ENCODE measurements at regions not wholly inside any gene's neighbourhood (a gene's known extent, or its start where the extent isn't known, plus 50 kb on each side); places are given as distances from the start of the nearest gene placed in this dataset.
A peak's percentile ranks its signal among the peaks of the same experiment; 100 is the strongest.

GRCh38 chr13:78215458-78216108 lies 297.0 kb upstream of the EDNRB start:
- DNase-seq = no peak

GRCh38 chr13:78201411-78201810 lies 282.8 kb upstream of the EDNRB start:
- no peak for DNase-seq

GRCh38 chr13:78198821-78199220 lies 280.2 kb upstream of the EDNRB start:
- DNase-seq = no peak

GRCh38 chr13:78198419-78198818 lies 279.8 kb upstream of the EDNRB start:
- DNase-seq = no peak

GRCh38 chr13:78197231-78197630 lies 278.6 kb upstream of the EDNRB start:
- DNase-seq = no peak

- peak; percentile 72 for DNase-seq
Measured at GRCh38 chr13:78194904-78195639, 276.4 kb upstream of the EDNRB start.

- DNase-seq = peak; percentile 28
Measured at GRCh38 chr13:78193846-78194245, 275.2 kb upstream of the EDNRB start.

- DNase-seq = peak; percentile 53
Measured at GRCh38 chr13:78192716-78193115, 274.1 kb upstream of the EDNRB start.

- no peak for DNase-seq
Measured at GRCh38 chr13:78190296-78190695, 271.7 kb upstream of the EDNRB start.

- no peak for DNase-seq
Measured at GRCh38 chr13:78187781-78188180, 269.1 kb upstream of the EDNRB start.

- no peak for DNase-seq
Measured at GRCh38 chr13:78185700-78186099, 267.1 kb upstream of the EDNRB start.

- DNase-seq = peak; percentile 10
Measured at GRCh38 chr13:78183732-78184131, 265.1 kb upstream of the EDNRB start.

- DNase-seq = no peak
Measured at GRCh38 chr13:78182813-78183212, 264.2 kb upstream of the EDNRB start.

GRCh38 chr13:78177306-78177705 lies 258.7 kb upstream of the EDNRB start:
- DNase-seq = no peak

- no peak for DNase-seq
Measured at GRCh38 chr13:78176880-78177279, 258.2 kb upstream of the EDNRB start.

- no peak for DNase-seq
Measured at GRCh38 chr13:78169386-78169785, 250.8 kb upstream of the EDNRB start.

GRCh38 chr13:78168981-78169380 lies 250.3 kb upstream of the EDNRB start:
- DNase-seq = no peak

GRCh38 chr13:78161266-78161665 lies 242.6 kb upstream of the EDNRB start:
- no peak for DNase-seq

- DNase-seq = peak; percentile 69
Measured at GRCh38 chr13:78160793-78161192, 242.2 kb upstream of the EDNRB start.

GRCh38 chr13:78152415-78152814 lies 233.8 kb upstream of the EDNRB start:
- DNase-seq = no peak

- peak; percentile 87 for DNase-seq
Measured at GRCh38 chr13:78147905-78148304, 229.3 kb upstream of the EDNRB start.

- DNase-seq = no peak
Measured at GRCh38 chr13:78145276-78145675, 226.6 kb upstream of the EDNRB start.

GRCh38 chr13:78139765-78140164 lies 221.1 kb upstream of the EDNRB start:
- DNase-seq = no peak

GRCh38 chr13:78138756-78139155 lies 220.1 kb upstream of the EDNRB start:
- no peak for DNase-seq

Measured in fibroblast of skin of abdomen (primary cell).